Panc1 (cell line): ENCODE measurements at regions not wholly inside any gene's neighbourhood (a gene's known extent, or its start where the extent isn't known, plus 50 kb on each side); places are given as distances from the start of the nearest gene placed in this dataset.

Experiments used
- ATAC-seq: fragments of 200-7000 bp; cut with Tn5 transposase; 2 replicates; pipeline ENCODE4 v1.9.1; 2020; ENCODE audit warnings: mild to moderate bottlenecking, moderate library complexity
- BruUV-seq: library from RNA; stranded (reverse); fragments of 400-500 nt; replicated peaks from 2 replicates; lab custom pipeline; 2021; lab: Mats Ljungman, UMichigan
- CTCF ChIA-PET: fragments of 300-600 bp; sonication (Branson Sonifier 250); formaldehyde crosslinking; loops from one replicate; lab custom pipeline; 2022; ENCODE audit warnings: antibody characterized with exemption; lab: Charles Lee
- POLR2A ChIA-PET: fragments of 300-600 bp; sonication (Branson Sonifier 250); formaldehyde crosslinking; loops from one replicate; lab custom pipeline; 2022; ENCODE audit warnings: antibody characterized with exemption; lab: Charles Lee
- DNase-seq: peaks from one replicate; pipeline ENCODE4 v3.0.0-alpha.2; 2010; ENCODE audit warnings: low read depth, low spot score
- H3K27ac ChIP-seq: 2 replicates; pipeline ENCODE4 v1.5.1; 2011; ENCODE audit warnings: mild to moderate bottlenecking, low read length, inconsistent platforms
- H3K27me3 ChIP-seq: fragments of 200-500 bp; sonication (Bioruptor generic); 2 replicates; pipeline ENCODE4 v1.6.0; 2014; ENCODE audit warnings: low read length, inconsistent platforms; ENCODE audit not compliant: control insufficient read depth, insufficient read depth
- H3K36me3 ChIP-seq: fragments of 200-500 bp; sonication (Bioruptor generic); 2 replicates; pipeline ENCODE4 v1.5.1; 2014; ENCODE audit warnings: inconsistent platforms, mild to moderate bottlenecking, low read length, moderate library complexity; ENCODE audit not compliant: control insufficient read depth, insufficient read depth
- H3K4me1 ChIP-seq: 2 replicates; pipeline ENCODE4 v1.5.1; 2011; ENCODE audit warnings: inconsistent platforms, mild to moderate bottlenecking, low read length, moderate library complexity; ENCODE audit not compliant: control insufficient read depth, insufficient read depth
- H3K4me3 ChIP-seq, 2 experiments: 2 replicates each; pipeline ENCODE4 v1.5.1; 2011 to 2012; ENCODE audit warnings: low read depth in 2 of 2, low read length in 2 of 2, mild to moderate bottlenecking in 2 of 2, inconsistent platforms in 1 of 2, moderate library complexity in 1 of 2
- H3K9me3 ChIP-seq: fragments of 200-500 bp; sonication (Bioruptor generic); 2 replicates; pipeline ENCODE4 v1.5.1; 2014; ENCODE audit warnings: low read depth, mild to moderate bottlenecking, inconsistent platforms, low read length, moderate library complexity; ENCODE audit not compliant: control insufficient read depth, insufficient read depth
- CTCF ChIP-seq: fragments of 450-650 bp; IDR thresholded peaks from 2 replicates; pipeline ENCODE4 v1.5.1; 2017; ENCODE audit warnings: mild to moderate bottlenecking
- POLR2AphosphoS5 ChIP-seq: IDR thresholded peaks from 2 replicates; pipeline ENCODE4 v1.6.1; 2012; ENCODE audit warnings: mild to moderate bottlenecking, low read depth, low read length, moderate library complexity
- REST ChIP-seq, 2 experiments: IDR thresholded peaks; 2 replicates each; pipeline ENCODE4 v1.6.1; 2011 to 2012; ENCODE audit warnings: low read depth in 2 of 2, control low read depth in 1 of 2, low read length in 1 of 2, mild to moderate bottlenecking in 1 of 2, moderate library complexity in 1 of 2; ENCODE audit not compliant: insufficient read depth in 1 of 2
- SIN3A ChIP-seq: IDR thresholded peaks from 2 replicates; pipeline ENCODE4 v1.6.1; 2012; ENCODE audit warnings: low read depth, mild to moderate bottlenecking, low read length, moderate library complexity, borderline replicate concordance; ENCODE audit not compliant: insufficient read depth
- TCF7L2 ChIP-seq: IDR thresholded peaks from 2 replicates; pipeline ENCODE4 v1.6.1; 2011; ENCODE audit warnings: mild to moderate bottlenecking, low read depth, low read length, inconsistent platforms
- in situ Hi-C: cut with HindIII; loops from 2 replicates; pipeline ENCODE4 v1.10.0; 2016; ENCODE audit warnings: low sequenced_read_pairs, low pct_unique_long_range_greater_than_20kb
- intact Hi-C: fragments of 100-400 bp; cut with micrococcal nuclease; formaldehyde crosslinking; loops from one replicate; pipeline ENCODE4 v1.10.0; 2022; ENCODE audit not compliant: unreplicated experiment

GRCh38 chr7:145293228-145293701 is 457.4 kb upstream of the TPK1 start:
- DNase-seq: no peak
- BruUV-seq: no TSS peak
- intact Hi-C loops: no loop called here
- Histone ChIP-seq H3K9me3 (no peaks in the 10 kb centered on the region), H3K27me3 (no peaks in the 10 kb centered on the region), H3K27ac (no peak overlapping the region), H3K4me1 (no peaks in the 10 kb centered on the region), H3K4me3 (no peak overlapping the region), H3K36me3 (no peaks in the 10 kb centered on the region)
- no peak for TF ChIP-seq TCF7L2
- no peak for TF ChIP-seq SIN3A
- in situ Hi-C loops: no loop called here
- ChIA-PET CTCF (no interaction called here), POLR2A (no interaction called here)
- no peak for ATAC-seq

- ChIA-PET POLR2A (no interaction called here), CTCF (no interaction called here)
- Histone ChIP-seq H3K36me3 (no peaks in the 10 kb centered on the region), H3K4me3 (no peak overlapping the region), H3K4me1 (no peaks in the 10 kb centered on the region), H3K27ac (no peak overlapping the region), H3K27me3 (no peaks in the 10 kb centered on the region), H3K9me3 (no peaks in the 10 kb centered on the region)
- in situ Hi-C loops: no loop called here
- no TSS peak for BruUV-seq
- DNase-seq (no peak), ATAC-seq (no peak)
- TF ChIP-seq REST (IDR thresholded peaks at IDR 0.05; ENCODE audit: insufficient read depth in 1 of 2, low read depth in 2 of 2, low read length in 1 of 2) (no peak), SIN3A (no peak), POLR2AphosphoS5 (no peak), CTCF (no peak), TCF7L2 (no peak)
- intact Hi-C loops: no loop called here
Observed at GRCh38 chr7:145289384-145289783, 453.5 kb upstream of the TPK1 start.

GRCh38 chr7:145276118-145276517 is 440.3 kb upstream of the TPK1 start:
- CTCF ChIA-PET: no interaction called here
- intact Hi-C loops: no loop called here
- H3K4me1 ChIP-seq: no peaks in the 10 kb centered on the region
- ATAC-seq: no peak
- H3K9me3 ChIP-seq: no peaks in the 10 kb centered on the region
- DNase-seq: no peak
- H3K4me3 ChIP-seq: no peak overlapping the region
- POLR2A ChIA-PET: no interaction called here
- no peaks in the 10 kb centered on the region for H3K27me3 ChIP-seq
- H3K36me3 ChIP-seq: no peaks in the 10 kb centered on the region
- in situ Hi-C loops: no loop called here
- H3K27ac ChIP-seq: no peak overlapping the region
- no TSS peak for BruUV-seq
- no peak for TF ChIP-seq REST (IDR thresholded peaks at IDR 0.05; ENCODE audit: insufficient read depth in 1 of 2, low read depth in 2 of 2, low read length in 1 of 2)
